ENCODE measurements at regions not wholly inside any gene's neighbourhood (a gene's known extent, or its start where the extent isn't known, plus 50 kb on each side); places are given as distances from the start of the nearest gene placed in this dataset.

GRCh38 chr11:91694331-91694730 is 530.3 kb upstream of the FAT3 start:
- no peak for DNase-seq (ENCODE audit: low read depth in 4 of 4, low spot score in 2 of 4)

- DNase-seq (ENCODE audit: low read depth in 4 of 4, low spot score in 2 of 4) = no peak
Observed at GRCh38 chr11:91691872-91692271, 532.7 kb upstream of the FAT3 start.

DNA sequence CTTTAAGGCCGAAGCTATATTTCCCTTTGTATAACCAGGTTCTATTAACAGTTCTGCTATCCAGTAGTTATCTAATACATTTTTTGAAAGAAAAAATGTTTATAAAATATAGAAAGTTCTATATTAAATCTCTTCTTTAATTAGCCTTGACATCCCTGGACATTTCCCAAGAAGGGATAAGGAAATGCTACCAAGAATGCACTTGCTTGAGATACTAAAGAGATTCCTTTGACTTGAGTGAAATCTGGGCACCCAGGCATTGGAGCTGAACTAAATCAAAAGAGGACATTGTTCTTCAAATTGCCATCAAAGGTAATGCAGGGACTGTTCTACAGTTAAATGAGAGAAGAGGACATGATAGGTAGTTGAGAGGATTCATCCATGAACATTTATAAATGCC is 535.9 kb upstream of the FAT3 start:
- no peak for DNase-seq (ENCODE audit: low read depth in 4 of 4, low spot score in 2 of 4)

DNA sequence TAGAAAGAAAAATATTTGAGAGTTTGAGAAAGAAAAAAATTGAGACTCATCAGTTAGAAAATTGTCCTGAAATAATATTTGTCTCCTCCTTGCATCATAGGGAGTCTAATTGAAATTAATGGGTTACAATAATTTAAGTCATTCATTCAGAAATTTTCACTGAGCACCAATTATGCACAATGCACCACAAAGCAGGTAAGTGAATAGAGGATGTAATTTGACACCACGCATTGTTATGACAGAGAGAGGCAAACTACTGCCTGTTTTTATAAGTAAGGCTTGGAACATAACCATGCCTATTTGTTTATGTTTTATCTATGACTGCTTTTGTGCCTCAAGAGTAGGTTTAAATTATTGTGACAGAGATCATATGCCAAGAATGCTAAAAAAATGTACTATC is 537.9 kb upstream of the FAT3 start:
- DNase-seq (ENCODE audit: low read depth in 4 of 4, low spot score in 2 of 4) = no peak

DNA sequence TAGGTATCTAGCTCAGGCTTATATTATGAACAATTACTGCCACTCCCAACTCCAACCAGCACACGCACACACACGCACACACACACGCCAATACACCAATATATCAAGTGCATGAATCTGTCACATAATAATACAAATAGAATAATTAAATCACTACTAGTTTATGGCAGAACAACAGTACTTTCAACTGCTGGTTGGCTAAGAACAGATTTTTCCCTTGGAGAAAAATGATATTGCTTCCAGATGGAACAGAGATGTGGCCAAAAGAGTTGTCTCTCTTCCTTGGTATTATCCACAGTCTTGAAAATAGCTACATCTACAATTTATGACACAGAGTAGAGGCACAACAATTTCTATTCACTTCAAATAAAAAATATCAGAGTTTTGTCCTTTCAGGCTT is 538.3 kb upstream of the FAT3 start:
- DNase-seq (ENCODE audit: low read depth in 4 of 4, low spot score in 2 of 4) = no peak

GRCh38 chr11:91673705-91674104 is 550.9 kb upstream of the FAT3 start:
- no peak for DNase-seq (ENCODE audit: low read depth in 4 of 4, low spot score in 2 of 4)

DNA sequence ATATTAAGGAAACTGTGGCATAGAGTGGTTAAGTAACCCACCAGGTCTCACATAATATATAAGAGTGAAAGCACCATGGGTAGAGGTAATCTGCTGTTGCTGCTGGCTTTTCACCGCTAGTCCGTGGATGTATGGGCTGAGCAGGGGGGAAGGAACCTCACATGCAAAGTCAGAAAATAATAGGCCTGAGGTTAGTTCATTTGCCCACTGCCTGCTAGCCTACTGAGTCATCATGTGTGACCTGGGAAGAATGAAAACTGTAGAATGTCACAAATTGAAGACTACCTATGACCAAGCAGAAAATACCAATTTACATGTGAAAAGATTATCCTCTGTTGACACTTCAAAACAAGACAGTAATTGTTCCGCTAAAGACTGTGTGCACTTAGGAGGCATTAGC is 560.1 kb upstream of the FAT3 start:
- no peak for DNase-seq (ENCODE audit: low read depth in 4 of 4, low spot score in 2 of 4)

DNA sequence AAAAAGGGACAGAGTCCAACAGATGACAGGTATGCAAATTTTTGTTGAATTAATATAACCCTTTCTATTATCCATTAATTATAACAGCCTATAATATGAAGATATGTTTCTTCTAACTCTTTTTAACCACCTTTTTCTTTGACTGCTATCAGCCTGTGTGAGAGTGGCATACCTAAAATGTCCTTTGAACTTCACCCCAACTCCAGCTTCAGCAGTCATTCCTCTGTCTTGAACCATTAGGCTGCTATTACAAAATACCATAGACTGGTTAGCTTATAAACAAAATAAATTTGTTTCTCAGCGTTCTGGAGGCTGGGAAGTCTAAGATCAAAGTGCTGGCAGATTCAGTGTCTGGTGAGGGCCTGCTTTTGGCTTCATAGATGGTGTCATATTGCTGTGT is 564.6 kb upstream of the FAT3 start:
- DNase-seq (ENCODE audit: low read depth in 4 of 4, low spot score in 2 of 4) = no peak

DNA sequence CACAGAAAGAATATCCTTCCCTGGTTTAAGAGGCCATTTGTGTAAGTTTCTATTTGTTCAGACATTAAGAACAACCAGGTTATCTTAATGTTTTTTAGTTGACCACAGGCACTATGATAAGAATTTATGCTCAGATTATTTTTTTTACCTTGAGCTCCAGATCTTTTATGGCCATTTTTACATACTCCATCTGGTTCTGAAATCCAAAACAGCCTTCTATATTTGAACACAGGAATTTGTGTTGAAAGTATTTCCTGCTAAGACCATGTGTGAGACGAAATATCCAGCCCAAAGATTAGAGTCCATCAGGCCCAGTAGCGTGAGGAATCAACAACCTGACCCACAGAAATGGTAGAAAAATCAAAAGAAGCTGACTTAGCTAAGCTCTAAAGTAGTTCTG is 569.9 kb upstream of the FAT3 start:
- DNase-seq (ENCODE audit: low read depth in 4 of 4, low spot score in 2 of 4) = peak in 3 of 4 donors; percentile 5 to 17 (median 6)

GRCh38 chr11:91653079-91653754 is 571.4 kb upstream of the FAT3 start:
- no peak for DNase-seq (ENCODE audit: low read depth in 4 of 4, low spot score in 2 of 4)

DNA sequence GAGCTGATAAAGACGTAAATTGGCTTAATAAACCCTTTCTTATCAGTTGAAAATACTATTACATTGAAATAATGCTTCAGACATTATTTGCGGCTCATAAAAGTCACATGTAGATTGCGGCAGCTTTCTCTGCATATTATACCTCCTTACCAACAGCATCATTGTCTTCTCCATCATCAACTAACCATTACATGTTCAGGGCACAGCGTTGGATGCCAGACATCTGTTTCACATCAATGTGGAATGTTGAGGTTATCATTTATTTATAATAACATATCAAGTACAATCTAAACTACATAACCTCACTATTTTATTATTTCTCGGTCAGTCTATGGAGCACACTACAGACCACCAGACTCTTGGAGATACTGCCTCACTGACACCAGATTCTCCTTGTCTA is 573.8 kb upstream of the FAT3 start:
- DNase-seq (ENCODE audit: low read depth in 4 of 4, low spot score in 2 of 4) = no peak

- no peak for DNase-seq (ENCODE audit: low read depth in 4 of 4, low spot score in 2 of 4)
Observed at GRCh38 chr11:91641153-91641552, 583.5 kb upstream of the FAT3 start.

- DNase-seq (ENCODE audit: low read depth in 4 of 4, low spot score in 2 of 4) = no peak
Observed at GRCh38 chr11:91639359-91639758, 585.3 kb upstream of the FAT3 start.

DNA sequence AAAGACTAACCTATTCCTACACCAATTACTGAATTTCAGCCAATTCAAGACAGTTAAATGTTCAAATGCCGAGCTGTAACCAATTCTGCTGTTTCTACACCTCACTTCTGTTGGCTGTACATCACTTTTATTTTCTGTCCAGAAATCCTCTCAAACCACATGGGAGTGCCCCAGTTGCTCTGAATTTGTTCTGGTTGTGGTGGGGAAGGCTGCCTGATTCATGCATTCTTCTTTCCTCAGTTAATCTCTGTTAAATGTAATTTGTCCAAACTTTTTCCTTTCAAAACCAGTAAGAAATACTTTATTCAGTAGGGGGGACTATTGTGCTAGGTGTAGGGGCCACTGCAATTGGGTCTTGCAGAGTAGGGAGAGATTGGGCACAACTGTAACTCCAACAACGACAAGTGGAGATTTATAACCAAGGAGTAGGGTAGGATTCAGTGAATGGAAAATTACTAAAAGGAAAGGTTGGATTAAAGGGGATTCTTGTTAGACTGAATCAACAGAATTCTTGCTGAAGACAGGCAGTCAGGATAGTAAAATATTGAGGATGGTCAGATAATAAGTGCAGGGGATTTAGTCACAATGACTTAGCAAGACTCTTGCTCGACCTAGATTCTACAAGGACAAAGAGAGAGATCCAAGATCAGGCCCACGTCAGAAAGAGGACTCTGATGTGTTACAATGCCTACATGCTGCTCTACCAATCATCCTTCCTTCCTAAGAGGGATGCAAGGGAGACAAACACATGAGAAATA is 593.5 kb upstream of the FAT3 start:
- DNase-seq (ENCODE audit: low read depth in 4 of 4, low spot score in 2 of 4) = no peak

DNA sequence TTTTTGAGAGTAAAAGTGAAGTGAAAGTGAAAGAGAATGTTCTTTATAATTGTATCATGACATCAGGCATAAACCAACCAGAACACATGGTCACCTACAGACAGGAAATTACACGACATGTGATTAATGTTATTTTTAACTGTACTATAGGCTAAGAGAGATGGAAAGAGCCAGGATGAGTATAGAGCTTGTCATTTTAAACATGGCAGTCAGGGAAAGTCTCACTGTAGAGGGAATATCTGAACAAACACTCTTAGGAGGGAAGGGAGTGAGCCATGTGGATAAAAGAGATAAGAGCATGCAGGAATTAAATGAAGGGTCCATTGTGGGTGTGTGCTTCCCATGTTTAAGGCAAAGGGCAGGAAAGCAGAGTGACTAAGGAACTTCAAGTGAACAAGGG is 599.1 kb upstream of the FAT3 start:
- DNase-seq (ENCODE audit: low read depth in 4 of 4, low spot score in 2 of 4) = no peak

- no peak for DNase-seq (ENCODE audit: low read depth in 4 of 4, low spot score in 2 of 4)
Observed at GRCh38 chr11:91624021-91624420, 600.6 kb upstream of the FAT3 start.

GRCh38 chr11:91608677-91609076 is 615.9 kb upstream of the FAT3 start:
- no peak for DNase-seq (ENCODE audit: low read depth in 4 of 4, low spot score in 2 of 4)

DNA sequence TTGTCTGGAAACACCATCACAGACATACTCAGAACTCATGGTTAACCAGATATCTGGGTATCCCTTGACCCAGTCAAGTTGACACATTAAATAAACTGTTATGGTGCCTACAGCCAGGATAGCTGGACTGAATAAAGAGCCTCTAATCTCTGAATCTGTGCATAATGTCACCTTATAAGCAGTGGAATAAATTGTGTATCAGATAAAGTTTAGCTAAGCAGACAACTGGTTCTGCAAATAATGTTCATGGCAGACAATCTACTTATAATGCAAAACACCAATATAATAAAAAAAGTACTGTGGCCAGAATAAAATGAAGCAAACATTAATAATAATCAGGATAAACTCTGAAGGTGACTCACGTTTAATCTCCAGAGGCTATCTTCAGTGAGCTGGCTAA is 628.5 kb upstream of the FAT3 start:
- DNase-seq (ENCODE audit: low read depth in 4 of 4, low spot score in 2 of 4) = no peak

DNA sequence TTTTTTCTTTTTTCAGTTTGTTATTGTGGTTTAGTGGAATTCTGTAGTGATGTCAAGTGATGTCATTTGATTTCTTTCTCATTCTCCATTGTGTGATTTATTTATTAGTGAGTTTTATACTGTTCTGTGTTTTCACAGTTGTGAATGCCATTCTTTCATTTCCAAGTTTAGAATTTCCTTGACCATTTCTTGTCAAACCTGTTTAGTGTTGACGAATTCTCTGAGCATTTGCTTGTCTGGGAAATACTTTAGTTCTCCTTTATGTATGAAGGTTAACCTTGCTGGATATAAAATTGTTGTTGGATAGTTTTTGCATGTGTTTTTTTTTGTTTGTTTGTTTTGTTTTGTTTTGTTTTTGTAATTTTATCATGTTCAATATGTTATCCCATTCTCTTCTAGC is 633.6 kb upstream of the FAT3 start:
- no peak for DNase-seq (ENCODE audit: low read depth in 4 of 4, low spot score in 2 of 4)

DNA sequence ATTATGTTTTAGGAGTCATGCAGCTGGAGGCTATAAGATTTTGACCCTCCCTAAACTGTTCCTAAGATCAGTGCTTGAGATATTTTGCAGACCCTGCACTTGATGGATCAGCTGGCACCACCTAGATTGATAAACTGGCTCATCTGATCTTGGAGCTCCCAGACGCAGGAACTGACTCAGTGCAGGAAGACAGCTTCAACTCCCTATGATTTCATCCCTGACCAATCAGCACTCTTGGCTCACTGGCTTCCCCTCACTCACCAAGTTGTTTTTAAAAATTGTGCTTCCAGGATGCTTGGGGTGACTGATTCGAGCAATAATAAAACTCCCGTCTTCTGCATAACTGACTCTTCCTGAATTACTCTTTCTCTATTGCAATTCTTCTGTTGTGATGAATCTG is 637.5 kb upstream of the FAT3 start:
- DNase-seq (ENCODE audit: low read depth in 4 of 4, low spot score in 2 of 4) = no peak

GRCh38 chr11:91585035-91585801 is 639.4 kb upstream of the FAT3 start:
- no peak for DNase-seq (ENCODE audit: low read depth in 4 of 4, low spot score in 2 of 4)

DNA sequence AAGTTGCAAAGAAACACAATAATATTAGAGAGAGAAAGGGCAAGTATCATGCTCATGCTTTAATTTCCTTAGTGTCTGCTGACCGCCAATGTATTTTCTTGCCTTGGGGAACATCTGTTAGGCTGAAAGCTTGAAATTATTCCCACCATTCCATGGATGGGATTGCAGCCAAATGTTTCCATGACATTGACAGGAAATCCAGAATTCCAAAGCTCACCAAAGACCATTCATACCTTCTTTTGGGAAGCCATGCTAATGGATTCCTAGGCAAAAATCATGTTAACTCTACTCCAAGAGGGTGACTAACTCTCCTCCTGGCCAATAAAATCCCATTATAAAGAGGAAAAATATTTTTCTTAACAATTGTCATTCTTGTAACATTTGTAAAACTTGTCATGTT is 661.4 kb upstream of the FAT3 start:
- DNase-seq (ENCODE audit: low read depth in 4 of 4, low spot score in 2 of 4) = no peak

Data from left renal cortex interstitium (tissue), 4 donors.